ENCODE measurements at regions not wholly inside any gene's neighbourhood (a gene's known extent, or its start where the extent isn't known, plus 50 kb on each side); places are given as distances from the start of the nearest gene placed in this dataset.

DNA sequence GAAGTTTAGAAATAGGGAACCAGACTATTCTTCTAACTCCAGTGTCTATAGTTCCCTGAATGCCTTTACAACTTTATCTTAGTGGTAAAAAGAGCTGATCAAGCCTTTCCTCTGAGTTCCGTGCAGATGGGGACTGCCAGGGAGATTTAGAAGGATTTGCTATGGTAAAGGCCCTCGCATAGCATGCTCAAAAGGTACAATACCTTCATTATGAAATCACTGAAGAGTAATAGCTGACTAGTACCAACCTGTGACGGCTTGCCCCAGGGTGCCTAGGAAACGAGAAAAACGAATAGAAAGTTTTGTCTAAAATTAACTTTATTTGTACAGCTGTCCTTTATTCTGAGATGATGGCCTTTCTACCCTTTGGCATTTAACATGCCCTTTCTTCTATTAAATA, 150.1 kb upstream of the ARHGAP42 start:
- Histone ChIP-seq H3K4me3 (no peak overlapping the region), H3K36me3 (ENCODE audit: low read depth) (no peaks in the 10 kb centered on the region), H3K4me1 (ENCODE audit: low read depth) (no peaks in the 10 kb centered on the region), H3K9me3 (no peaks in the 10 kb centered on the region)
- intact Hi-C loops (cut with DNase I, micrococcal nuclease), result no loop called here
- no peak for ATAC-seq
- no peak for DNase-seq
- TF ChIP-seq, protein P1, sequence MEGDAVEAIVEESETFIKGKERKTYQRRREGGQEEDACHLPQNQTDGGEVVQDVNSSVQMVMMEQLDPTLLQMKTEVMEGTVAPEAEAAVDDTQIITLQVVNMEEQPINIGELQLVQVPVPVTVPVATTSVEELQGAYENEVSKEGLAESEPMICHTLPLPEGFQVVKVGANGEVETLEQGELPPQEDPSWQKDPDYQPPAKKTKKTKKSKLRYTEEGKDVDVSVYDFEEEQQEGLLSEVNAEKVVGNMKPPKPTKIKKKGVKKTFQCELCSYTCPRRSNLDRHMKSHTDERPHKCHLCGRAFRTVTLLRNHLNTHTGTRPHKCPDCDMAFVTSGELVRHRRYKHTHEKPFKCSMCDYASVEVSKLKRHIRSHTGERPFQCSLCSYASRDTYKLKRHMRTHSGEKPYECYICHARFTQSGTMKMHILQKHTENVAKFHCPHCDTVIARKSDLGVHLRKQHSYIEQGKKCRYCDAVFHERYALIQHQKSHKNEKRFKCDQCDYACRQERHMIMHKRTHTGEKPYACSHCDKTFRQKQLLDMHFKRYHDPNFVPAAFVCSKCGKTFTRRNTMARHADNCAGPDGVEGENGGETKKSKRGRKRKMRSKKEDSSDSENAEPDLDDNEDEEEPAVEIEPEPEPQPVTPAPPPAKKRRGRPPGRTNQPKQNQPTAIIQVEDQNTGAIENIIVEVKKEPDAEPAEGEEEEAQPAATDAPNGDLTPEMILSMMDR (IDR thresholded peaks at IDR 0.05), result no peak

DNA sequence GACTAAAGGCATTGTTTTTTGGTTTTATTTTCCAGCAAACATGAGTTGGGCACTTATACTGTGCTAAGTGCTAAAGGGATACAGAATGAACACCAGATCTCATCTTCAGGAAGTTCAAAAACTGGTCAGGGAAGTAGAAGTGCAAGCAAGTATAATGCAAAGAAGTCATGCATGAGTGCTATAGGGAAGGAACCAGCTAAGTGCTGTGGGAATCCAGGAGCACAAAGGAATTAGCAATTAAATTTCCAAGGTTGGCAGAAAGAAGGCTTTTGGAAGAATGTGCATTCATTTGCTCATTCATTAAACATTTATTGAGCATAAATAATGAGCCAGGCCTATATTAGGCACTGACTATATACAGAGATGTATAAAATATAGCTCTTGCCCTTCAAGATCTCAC, 143.7 kb upstream of the ARHGAP42 start:
- intact Hi-C loops (cut with DNase I, micrococcal nuclease), result no loop called here
- ATAC-seq, result no peak
- DNase-seq, result no peak
- TF ChIP-seq, protein P1 (IDR thresholded peaks at IDR 0.05), result no peak
- no peaks in the 10 kb centered on the region for H3K36me3 ChIP-seq (ENCODE audit: low read depth)
- H3K4me3 ChIP-seq, result no peak overlapping the region
- peaks cover 6% of the 10 kb centered on the region for H3K4me1 ChIP-seq (ENCODE audit: low read depth)
- H3K9me3 ChIP-seq, result no peaks in the 10 kb centered on the region

DNA sequence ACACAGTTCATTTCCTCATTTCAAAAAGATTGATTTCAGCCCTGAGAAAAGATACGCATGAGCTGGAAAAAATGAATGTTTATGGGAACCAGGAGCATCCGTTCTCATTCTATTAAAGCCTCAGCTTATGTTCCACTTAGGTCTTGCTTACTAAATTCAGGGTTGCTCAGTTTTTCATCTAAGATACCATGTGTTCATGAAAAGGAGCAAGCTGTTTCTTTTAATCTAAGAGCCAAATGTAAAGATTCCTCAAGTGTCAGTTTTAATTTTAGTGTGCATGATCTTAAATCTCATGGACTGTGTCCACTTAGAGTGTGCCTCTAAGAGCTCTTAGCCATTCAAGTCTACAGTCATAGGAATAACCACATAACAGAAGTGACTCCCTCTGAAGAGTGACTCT, 141.5 kb upstream of the ARHGAP42 start:
- Histone ChIP-seq H3K4me3 (no peak overlapping the region), H3K9me3 (no peaks in the 10 kb centered on the region), H3K36me3 (ENCODE audit: low read depth) (no peaks in the 10 kb centered on the region), H3K4me1 (ENCODE audit: low read depth) (peaks cover 6% of the 10 kb centered on the region)
- no peak for ATAC-seq
- intact Hi-C loops (cut with DNase I, micrococcal nuclease), result no loop called here
- no peak for DNase-seq
- TF ChIP-seq, protein P1 (IDR thresholded peaks at IDR 0.05), result no peak

DNA sequence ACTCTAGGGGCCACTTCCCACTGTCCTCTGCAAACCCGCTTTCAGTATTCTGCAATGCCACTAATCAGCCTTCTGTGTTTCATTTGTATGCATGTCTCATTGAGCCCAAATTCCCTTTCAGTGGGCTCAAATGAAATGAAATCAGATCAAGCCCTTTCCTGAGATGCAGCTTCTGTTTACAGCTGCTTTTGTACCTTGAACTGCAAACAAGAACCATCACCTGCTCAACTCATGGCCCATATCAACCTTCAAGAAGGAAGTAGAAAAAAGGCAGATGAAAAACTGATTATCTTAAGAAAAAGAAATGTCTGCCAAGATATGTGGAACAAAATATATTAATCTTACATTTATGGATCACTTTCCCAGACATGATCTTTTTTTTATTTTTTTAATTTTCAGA, 141.1 kb upstream of the ARHGAP42 start:
- ATAC-seq (no peak), DNase-seq (peak in 1 of 3 donors; percentile 7)
- intact Hi-C loops (cut with DNase I, micrococcal nuclease), result no loop called here
- TF ChIP-seq, protein P1 (IDR thresholded peaks at IDR 0.05), result no peak
- Histone ChIP-seq H3K36me3 (ENCODE audit: low read depth) (no peaks in the 10 kb centered on the region), H3K4me3 (no peak overlapping the region), H3K4me1 (ENCODE audit: low read depth) (peaks cover 6% of the 10 kb centered on the region), H3K9me3 (no peaks in the 10 kb centered on the region)

DNA sequence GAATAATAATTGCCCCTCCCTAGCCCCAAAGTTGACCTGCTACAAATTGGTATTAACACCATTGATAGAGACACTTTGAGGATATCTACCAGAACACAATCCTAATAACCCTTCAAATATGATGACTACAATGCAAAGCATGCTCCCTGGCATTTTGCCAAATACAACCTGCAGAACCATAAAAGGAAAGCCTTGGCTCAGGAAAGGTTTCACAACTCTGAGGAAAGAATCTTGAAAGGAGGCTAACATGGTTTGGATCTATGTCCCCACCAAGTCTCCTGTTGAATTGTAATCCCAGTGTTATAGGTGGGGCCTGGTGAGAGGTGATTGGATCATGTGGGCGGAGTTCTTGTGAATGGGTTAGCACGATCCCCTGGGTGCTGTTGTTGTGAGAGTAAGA, 140.4 kb upstream of the ARHGAP42 start:
- Histone ChIP-seq H3K4me1 (ENCODE audit: low read depth) (peaks cover 6% of the 10 kb centered on the region), H3K9me3 (no peaks in the 10 kb centered on the region), H3K36me3 (ENCODE audit: low read depth) (no peaks in the 10 kb centered on the region), H3K4me3 (no peak overlapping the region)
- TF ChIP-seq, protein P1 (IDR thresholded peaks at IDR 0.05), result no peak
- intact Hi-C loops (cut with DNase I, micrococcal nuclease), result no loop called here
- ATAC-seq (no peak), DNase-seq (peak in 1 of 3 donors; percentile 52)

DNA sequence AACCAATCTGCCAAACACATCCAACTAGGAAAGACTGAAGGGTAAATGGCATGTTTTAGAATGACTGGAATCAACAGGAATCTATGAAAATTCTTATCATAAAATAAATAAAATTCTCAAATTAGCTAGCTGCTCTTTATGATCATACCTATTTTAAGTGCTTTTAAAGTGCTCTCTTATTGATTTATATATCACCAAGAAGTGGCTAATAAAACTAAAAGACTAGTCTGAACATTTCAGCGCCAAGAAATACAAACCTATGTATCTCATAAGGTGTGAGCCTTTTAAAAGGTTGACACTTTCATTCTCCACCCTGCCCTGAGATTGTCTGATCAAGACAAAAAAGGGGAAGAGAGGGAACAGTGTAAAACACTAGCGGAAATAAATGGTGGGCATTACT, 136.8 kb upstream of the ARHGAP42 start:
- H3K4me3 ChIP-seq, result no peak overlapping the region
- no peaks in the 10 kb centered on the region for H3K36me3 ChIP-seq (ENCODE audit: low read depth)
- no peak for ATAC-seq
- no peak for DNase-seq
- intact Hi-C loops (cut with DNase I, micrococcal nuclease), result no loop called here
- no peaks in the 10 kb centered on the region for H3K9me3 ChIP-seq
- TF ChIP-seq, protein P1 (IDR thresholded peaks at IDR 0.05), result no peak
- H3K4me1 ChIP-seq (ENCODE audit: low read depth), result peaks cover 6% of the 10 kb centered on the region
